NCI-H460 (cell line): ENCODE measurements at regions not wholly inside any gene's neighbourhood (a gene's known extent, or its start where the extent isn't known, plus 50 kb on each side); places are given as distances from the start of the nearest gene placed in this dataset.

Experiments used
- DNase-seq: peaks from one replicate; pipeline ENCODE4 v3.0.0-alpha.2; 2016; ENCODE audit warnings: low read depth; ENCODE audit errors: extremely low read depth

GRCh38 chr2:186068139-186068801, 329.7 kb downstream of the FSIP2 start:
- DNase-seq, result no peak

- DNase-seq, result no peak
These were observed 331.1 kb downstream of the FSIP2 start for GRCh38 chr2:186069676-186070075.

- no peak for DNase-seq
These were observed 346.6 kb downstream of the FSIP2 start for GRCh38 chr2:186085226-186085625.

GRCh38 chr2:186093174-186093573, 354.6 kb downstream of the FSIP2 start:
- no peak for DNase-seq

GRCh38 chr2:186098821-186099220, 360.2 kb downstream of the FSIP2 start:
- no peak for DNase-seq

GRCh38 chr2:186099826-186100225, 361.2 kb downstream of the FSIP2 start:
- no peak for DNase-seq

GRCh38 chr2:186100636-186101035, 362.0 kb downstream of the FSIP2 start:
- no peak for DNase-seq

- DNase-seq, result no peak
These were observed 363.0 kb downstream of the FSIP2 start for GRCh38 chr2:186101616-186102015.

- no peak for DNase-seq
These were observed 364.7 kb downstream of the FSIP2 start for GRCh38 chr2:186103276-186103675.

GRCh38 chr2:186105016-186105724, 366.6 kb downstream of the FSIP2 start:
- no peak for DNase-seq

GRCh38 chr2:186108470-186108869, 369.9 kb downstream of the FSIP2 start:
- no peak for DNase-seq

GRCh38 chr2:186113284-186113683, 372.8 kb upstream of the ZC3H15 start:
- no peak for DNase-seq

- DNase-seq, result no peak
These were observed 360.9 kb upstream of the ZC3H15 start for GRCh38 chr2:186125156-186125555.

GRCh38 chr2:186125625-186126024, 360.4 kb upstream of the ZC3H15 start:
- DNase-seq, result no peak

GRCh38 chr2:186126181-186126580, 359.9 kb upstream of the ZC3H15 start:
- DNase-seq, result no peak

GRCh38 chr2:186129767-186130581, 356.1 kb upstream of the ZC3H15 start:
- DNase-seq, result peak; percentile 24

GRCh38 chr2:186130748-186131641, 355.1 kb upstream of the ZC3H15 start:
- DNase-seq, result no peak

GRCh38 chr2:186135686-186136085, 350.4 kb upstream of the ZC3H15 start:
- DNase-seq, result no peak

- no peak for DNase-seq
These were observed 349.2 kb upstream of the ZC3H15 start for GRCh38 chr2:186136860-186137259.

GRCh38 chr2:186138845-186139244, 347.2 kb upstream of the ZC3H15 start:
- no peak for DNase-seq

- DNase-seq, result no peak
These were observed 327.0 kb upstream of the ZC3H15 start for GRCh38 chr2:186159101-186159500.
